ENCODE measurements at regions not wholly inside any gene's neighbourhood (a gene's known extent, or its start where the extent isn't known, plus 50 kb on each side); places are given as distances from the start of the nearest gene placed in this dataset.

DNA sequence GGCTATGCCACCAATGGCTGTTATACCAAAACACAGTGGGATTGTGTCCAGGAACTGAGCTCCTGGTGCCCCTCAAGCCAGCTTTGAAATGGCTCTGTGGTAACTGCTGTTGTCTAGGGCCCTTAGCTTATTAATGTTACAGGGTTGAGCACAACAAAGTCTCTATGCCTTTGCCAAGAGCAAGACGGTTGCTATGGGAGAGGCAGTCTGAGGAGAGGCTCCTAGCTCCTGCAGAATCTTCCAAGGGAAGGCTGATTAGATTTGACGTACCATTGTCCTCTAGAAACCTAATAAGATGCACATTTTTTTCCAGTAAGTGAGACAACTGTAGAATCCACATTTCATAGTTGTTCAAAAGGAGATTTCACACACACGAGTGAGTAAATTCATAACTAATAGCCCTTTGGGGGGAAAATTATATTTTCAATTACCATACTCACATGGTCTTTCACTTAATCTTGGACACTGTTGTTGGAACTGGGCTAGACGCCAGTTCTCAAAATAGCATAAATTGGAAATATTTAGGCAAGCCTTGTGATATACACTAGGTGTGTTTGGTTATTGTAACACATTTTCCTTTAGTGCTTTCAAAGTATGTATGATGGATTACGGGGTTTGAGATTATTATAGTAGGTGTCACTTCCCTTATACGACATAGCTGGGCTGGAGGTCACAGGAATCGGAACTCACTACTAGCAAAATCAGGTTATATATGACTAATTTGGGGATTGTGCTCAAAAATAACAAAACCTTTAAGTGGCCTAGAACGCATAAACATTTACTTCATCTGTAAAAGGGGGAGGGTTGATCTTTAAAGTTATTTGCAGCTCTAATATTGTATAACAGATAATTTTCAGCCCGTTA lies 186.3 kb upstream of the EGFLAM start:
- TF ChIP-seq, protein P1, sequence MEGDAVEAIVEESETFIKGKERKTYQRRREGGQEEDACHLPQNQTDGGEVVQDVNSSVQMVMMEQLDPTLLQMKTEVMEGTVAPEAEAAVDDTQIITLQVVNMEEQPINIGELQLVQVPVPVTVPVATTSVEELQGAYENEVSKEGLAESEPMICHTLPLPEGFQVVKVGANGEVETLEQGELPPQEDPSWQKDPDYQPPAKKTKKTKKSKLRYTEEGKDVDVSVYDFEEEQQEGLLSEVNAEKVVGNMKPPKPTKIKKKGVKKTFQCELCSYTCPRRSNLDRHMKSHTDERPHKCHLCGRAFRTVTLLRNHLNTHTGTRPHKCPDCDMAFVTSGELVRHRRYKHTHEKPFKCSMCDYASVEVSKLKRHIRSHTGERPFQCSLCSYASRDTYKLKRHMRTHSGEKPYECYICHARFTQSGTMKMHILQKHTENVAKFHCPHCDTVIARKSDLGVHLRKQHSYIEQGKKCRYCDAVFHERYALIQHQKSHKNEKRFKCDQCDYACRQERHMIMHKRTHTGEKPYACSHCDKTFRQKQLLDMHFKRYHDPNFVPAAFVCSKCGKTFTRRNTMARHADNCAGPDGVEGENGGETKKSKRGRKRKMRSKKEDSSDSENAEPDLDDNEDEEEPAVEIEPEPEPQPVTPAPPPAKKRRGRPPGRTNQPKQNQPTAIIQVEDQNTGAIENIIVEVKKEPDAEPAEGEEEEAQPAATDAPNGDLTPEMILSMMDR (IDR thresholded peaks at IDR 0.05; ENCODE audit: low read length) = no peak
- TF ChIP-seq EZH2 (IDR thresholded peaks at IDR 0.05; ENCODE audit: borderline replicate concordance, low read length) = no peak
